Vagina (tissue), 2 donors: ENCODE measurements at regions not wholly inside any gene's neighbourhood (a gene's known extent, or its start where the extent isn't known, plus 50 kb on each side); places are given as distances from the start of the nearest gene placed in this dataset.

Source experiments
- POLR2AphosphoS5 ChIP-seq, 2 donors: sonication (generic); formaldehyde crosslinking; IDR thresholded peaks; one replicate each; pipeline ENCODE4 v1.9.0; 2017; ENCODE audit warnings: antibody characterized with exemption in 2 of 2, mild to moderate bottlenecking in 2 of 2, low read depth in 1 of 2; ENCODE audit not compliant: insufficient read depth in 1 of 2
- TF ChIP-seq, protein P1 (sequence below), 3 experiments: fragments of 450-650 bp in 2 of 3; fragments of 200-600 bp in 1 of 3; sonication (generic) in 1 of 3; IDR thresholded peaks; one replicate each; pipeline ENCODE4 v1.5.1; 2017 to 2019; ENCODE audit warnings: antibody characterized with exemption in 3 of 3, mild to moderate bottlenecking in 2 of 3, moderate library complexity in 2 of 3

DNA sequence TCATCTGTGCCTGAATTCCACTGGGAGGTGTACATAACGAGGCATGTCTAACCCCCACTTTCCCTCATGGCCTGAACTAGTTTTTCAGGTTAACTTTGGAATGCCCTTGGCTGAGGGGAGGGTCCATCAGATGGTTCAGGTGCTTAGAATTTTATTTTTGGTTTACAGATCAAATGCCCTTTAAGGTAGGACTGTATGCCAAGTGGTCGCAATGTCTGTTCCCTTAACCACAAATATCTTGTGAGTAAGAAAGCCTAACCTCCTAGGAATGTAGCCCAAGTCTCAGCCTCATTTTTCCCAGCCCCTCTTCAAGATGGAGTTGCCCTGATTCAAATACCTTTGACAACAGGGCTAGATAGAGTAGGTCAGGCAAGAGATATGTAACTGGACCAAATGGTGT lies 78.4 kb downstream of the RNASET2 start:
- TF ChIP-seq, protein P1, sequence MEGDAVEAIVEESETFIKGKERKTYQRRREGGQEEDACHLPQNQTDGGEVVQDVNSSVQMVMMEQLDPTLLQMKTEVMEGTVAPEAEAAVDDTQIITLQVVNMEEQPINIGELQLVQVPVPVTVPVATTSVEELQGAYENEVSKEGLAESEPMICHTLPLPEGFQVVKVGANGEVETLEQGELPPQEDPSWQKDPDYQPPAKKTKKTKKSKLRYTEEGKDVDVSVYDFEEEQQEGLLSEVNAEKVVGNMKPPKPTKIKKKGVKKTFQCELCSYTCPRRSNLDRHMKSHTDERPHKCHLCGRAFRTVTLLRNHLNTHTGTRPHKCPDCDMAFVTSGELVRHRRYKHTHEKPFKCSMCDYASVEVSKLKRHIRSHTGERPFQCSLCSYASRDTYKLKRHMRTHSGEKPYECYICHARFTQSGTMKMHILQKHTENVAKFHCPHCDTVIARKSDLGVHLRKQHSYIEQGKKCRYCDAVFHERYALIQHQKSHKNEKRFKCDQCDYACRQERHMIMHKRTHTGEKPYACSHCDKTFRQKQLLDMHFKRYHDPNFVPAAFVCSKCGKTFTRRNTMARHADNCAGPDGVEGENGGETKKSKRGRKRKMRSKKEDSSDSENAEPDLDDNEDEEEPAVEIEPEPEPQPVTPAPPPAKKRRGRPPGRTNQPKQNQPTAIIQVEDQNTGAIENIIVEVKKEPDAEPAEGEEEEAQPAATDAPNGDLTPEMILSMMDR (IDR thresholded peaks at IDR 0.05) = no peak
- TF ChIP-seq POLR2AphosphoS5 (IDR thresholded peaks at IDR 0.05; ENCODE audit: insufficient read depth in 1 of 2, low read depth in 1 of 2) = no peak
